ENCODE measurements at regions not wholly inside any gene's neighbourhood (a gene's known extent, or its start where the extent isn't known, plus 50 kb on each side); places are given as distances from the start of the nearest gene placed in this dataset.

DNA sequence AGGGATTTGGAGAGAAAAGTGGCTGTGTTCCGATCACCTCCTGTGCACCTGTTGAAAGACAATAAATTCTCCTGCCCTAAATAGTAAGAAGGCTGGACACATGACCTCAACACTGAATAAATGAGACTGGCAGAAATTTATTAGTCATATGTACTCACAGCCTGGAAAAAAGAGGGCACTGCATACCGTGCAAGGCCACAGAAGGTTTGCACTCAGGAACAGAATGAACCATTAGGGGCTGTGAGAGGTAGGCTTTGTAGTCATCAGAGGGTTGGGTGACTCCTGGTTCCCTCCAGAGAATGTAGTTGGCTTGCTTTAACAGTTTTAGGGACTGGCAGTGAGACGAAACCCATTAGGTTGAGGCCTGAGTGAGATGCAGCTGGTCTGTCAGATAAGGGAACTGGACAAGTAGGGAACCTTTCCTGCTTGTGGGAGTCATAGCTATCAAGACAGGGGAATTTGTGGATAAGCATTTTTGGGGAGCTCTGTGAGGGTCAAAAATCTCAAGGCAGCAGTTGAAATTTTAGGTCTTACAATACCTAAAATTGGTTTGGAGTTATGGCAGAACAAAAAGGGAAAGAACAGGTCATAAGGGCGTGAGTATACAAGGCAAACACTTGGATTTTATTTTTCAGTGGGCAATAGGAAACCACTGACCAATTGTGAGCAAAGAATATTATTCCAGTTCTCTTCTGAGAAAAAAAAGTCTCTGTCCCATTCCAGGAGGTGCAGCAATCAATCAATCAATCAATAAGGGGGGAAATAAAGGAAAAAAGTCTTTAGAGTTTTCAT, 67.9 kb upstream of the BTN3A2 start:
- TF ChIP-seq TAF1 (IDR thresholded peaks at IDR 0.05; ENCODE audit: low read depth) (no peak), RAD21 (conservative IDR thresholded peaks at IDR 0.05) (no peak)
